ENCODE measurements at regions not wholly inside any gene's neighbourhood (a gene's known extent, or its start where the extent isn't known, plus 50 kb on each side); places are given as distances from the start of the nearest gene placed in this dataset.
"Not testable (repeated sequence)": the region's sequence is repeated elsewhere in the genome, so short reads cannot be mapped to it uniquely, and the experiment has no call there.

DNA sequence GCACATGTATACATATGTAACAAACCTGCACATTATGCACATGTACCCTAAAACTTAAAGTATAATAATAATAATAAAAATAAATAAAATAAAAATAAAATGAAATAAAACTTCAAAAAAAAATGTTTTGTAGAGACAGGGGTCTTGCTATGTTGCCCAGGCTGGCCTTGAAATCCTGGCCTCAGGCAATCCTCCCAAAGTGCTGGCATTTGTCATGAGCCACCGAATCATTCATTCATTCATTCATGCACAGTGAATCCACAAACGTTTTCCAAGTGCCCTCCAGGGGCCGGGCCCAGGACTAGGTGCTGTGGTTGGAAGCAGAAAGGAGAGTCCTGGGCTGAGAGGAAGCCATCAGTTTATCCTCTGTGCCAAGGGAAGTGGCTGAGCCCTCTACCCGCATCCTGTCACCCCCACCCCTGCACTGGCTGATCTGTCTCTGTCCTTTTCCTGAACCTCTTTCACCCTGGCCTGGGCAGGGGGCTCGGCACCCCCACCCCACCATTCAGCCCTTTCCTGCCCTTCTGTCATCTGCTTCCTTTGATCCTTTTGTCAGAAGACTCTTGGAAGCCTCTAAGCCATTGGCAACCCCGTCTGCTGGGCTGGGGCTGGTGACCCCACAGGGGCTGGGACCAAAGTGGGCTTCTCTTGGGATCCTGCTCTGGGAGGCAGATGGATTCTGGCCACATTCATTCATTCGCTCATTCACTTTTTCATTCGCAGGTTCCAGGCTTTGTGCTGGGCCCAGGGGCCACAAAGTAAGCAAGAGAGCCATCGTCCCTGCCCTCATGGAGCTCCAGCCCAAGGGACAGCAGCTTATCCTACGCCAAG, 84.3 kb downstream of the IGLL1 start:
- WGBS, 2 donors, result 59 to 63% methylated on average over 10 of the region's 10 CpGs
- Histone ChIP-seq H3K36me3 (ENCODE audit: control insufficient read depth in 2 of 2, insufficient read depth in 2 of 2, low read length in 1 of 2) (no peaks in the 10 kb centered on the region), H3K27ac (ENCODE audit: low read depth in 2 of 2, low read length in 1 of 2) (no peak overlapping the region), H3K4me3 (ENCODE audit: low read depth in 1 of 2, low read length in 2 of 2) (no peak overlapping the region), H3K9me3 (ENCODE audit: control insufficient read depth in 2 of 2, insufficient read depth in 1 of 2, low read depth in 1 of 2, low read length in 1 of 2) (no peaks in the 10 kb centered on the region), H3K27me3 (ENCODE audit: control insufficient read depth in 1 of 2, insufficient read depth in 2 of 2, low read length in 2 of 2) (no peaks in the 10 kb centered on the region), H3K4me1 (ENCODE audit: control insufficient read depth in 2 of 2, insufficient read depth in 2 of 2, low read length in 1 of 2) (no peaks in the 10 kb centered on the region)

GRCh38 chr22:23494930-23495266, 85.2 kb downstream of the IGLL1 start:
- no peak overlapping the region for H3K27ac ChIP-seq (ENCODE audit: low read depth in 2 of 2, low read length in 1 of 2)
- H3K27me3 ChIP-seq (ENCODE audit: control insufficient read depth in 1 of 2, insufficient read depth in 2 of 2, low read length in 2 of 2), result no peaks in the 10 kb centered on the region
- H3K9me3 ChIP-seq (ENCODE audit: control insufficient read depth in 2 of 2, insufficient read depth in 1 of 2, low read depth in 1 of 2, low read length in 1 of 2), result no peaks in the 10 kb centered on the region
- WGBS, 2 donors, result 91 to 96% methylated on average over 1 of the region's 1 CpG
- no peaks in the 10 kb centered on the region for H3K36me3 ChIP-seq (ENCODE audit: control insufficient read depth in 2 of 2, insufficient read depth in 2 of 2, low read length in 1 of 2)
- no peak overlapping the region for H3K4me3 ChIP-seq (ENCODE audit: low read depth in 1 of 2, low read length in 2 of 2)
- H3K4me1 ChIP-seq (ENCODE audit: control insufficient read depth in 2 of 2, insufficient read depth in 2 of 2, low read length in 1 of 2), result no peaks in the 10 kb centered on the region

GRCh38 chr22:23485490-23485889, 94.6 kb downstream of the IGLL1 start:
- no peaks in the 10 kb centered on the region for H3K9me3 ChIP-seq (ENCODE audit: control insufficient read depth in 2 of 2, insufficient read depth in 1 of 2, low read depth in 1 of 2, low read length in 1 of 2)
- H3K27me3 ChIP-seq (ENCODE audit: control insufficient read depth in 1 of 2, insufficient read depth in 2 of 2, low read length in 2 of 2), result no peaks in the 10 kb centered on the region
- H3K36me3 ChIP-seq (ENCODE audit: control insufficient read depth in 2 of 2, insufficient read depth in 2 of 2, low read length in 1 of 2), result no peaks in the 10 kb centered on the region
- 84 to 85% methylated on average over 4 of the region's 4 CpGs for WGBS, 2 donors
- no peaks in the 10 kb centered on the region for H3K4me1 ChIP-seq (ENCODE audit: control insufficient read depth in 2 of 2, insufficient read depth in 2 of 2, low read length in 1 of 2)
- H3K4me3 ChIP-seq (ENCODE audit: low read depth in 1 of 2, low read length in 2 of 2), result no peak overlapping the region
- H3K27ac ChIP-seq (ENCODE audit: low read depth in 2 of 2, low read length in 1 of 2), result no peak overlapping the region

DNA sequence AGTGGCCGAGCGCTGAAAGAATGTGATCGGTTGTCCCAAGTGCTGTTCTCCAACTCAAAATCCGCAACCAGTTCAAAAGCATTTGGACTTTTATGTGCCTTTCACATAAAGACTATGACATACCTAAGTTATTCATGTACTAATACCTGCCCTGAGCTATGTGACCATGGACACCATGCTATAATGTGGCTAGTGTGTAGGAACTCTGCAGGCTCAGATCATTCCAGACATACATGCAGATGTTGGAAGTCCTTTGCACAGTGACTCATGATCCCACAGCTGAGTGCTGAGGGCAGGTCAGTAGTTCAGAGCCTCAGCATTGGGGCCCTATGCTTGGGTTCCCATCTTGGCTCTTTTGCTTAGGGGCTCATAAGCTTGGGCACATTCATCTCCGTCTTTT, 95.4 kb downstream of the IGLL1 start:
- WGBS, 2 donors, result 94 to 96% methylated on average over 5 of the region's 5 CpGs
- H3K4me1 ChIP-seq (ENCODE audit: control insufficient read depth in 2 of 2, insufficient read depth in 2 of 2, low read length in 1 of 2), result no peaks in the 10 kb centered on the region
- no peaks in the 10 kb centered on the region for H3K27me3 ChIP-seq (ENCODE audit: control insufficient read depth in 1 of 2, insufficient read depth in 2 of 2, low read length in 2 of 2)
- H3K36me3 ChIP-seq (ENCODE audit: control insufficient read depth in 2 of 2, insufficient read depth in 2 of 2, low read length in 1 of 2), result no peaks in the 10 kb centered on the region
- no peak overlapping the region for H3K27ac ChIP-seq (ENCODE audit: low read depth in 2 of 2, low read length in 1 of 2)
- no peaks in the 10 kb centered on the region for H3K9me3 ChIP-seq (ENCODE audit: control insufficient read depth in 2 of 2, insufficient read depth in 1 of 2, low read depth in 1 of 2, low read length in 1 of 2)
- H3K4me3 ChIP-seq (ENCODE audit: low read depth in 1 of 2, low read length in 2 of 2), result no peak overlapping the region

- Histone ChIP-seq H3K9me3 (ENCODE audit: control insufficient read depth in 2 of 2, insufficient read depth in 1 of 2, low read depth in 1 of 2, low read length in 1 of 2) (no peaks in the 10 kb centered on the region), H3K27ac (ENCODE audit: low read depth in 2 of 2, low read length in 1 of 2) (no peak overlapping the region), H3K4me3 (ENCODE audit: low read depth in 1 of 2, low read length in 2 of 2) (no peak overlapping the region), H3K36me3 (ENCODE audit: control insufficient read depth in 2 of 2, insufficient read depth in 2 of 2, low read length in 1 of 2) (no peaks in the 10 kb centered on the region), H3K4me1 (ENCODE audit: control insufficient read depth in 2 of 2, insufficient read depth in 2 of 2, low read length in 1 of 2) (no peaks in the 10 kb centered on the region), H3K27me3 (ENCODE audit: control insufficient read depth in 1 of 2, insufficient read depth in 2 of 2, low read length in 2 of 2) (no peaks in the 10 kb centered on the region)
- 88 to 90% methylated on average over 5 of the region's 5 CpGs for WGBS, 2 donors
These were observed 98.7 kb downstream of the IGLL1 start for GRCh38 chr22:23481369-23481768.

- no peak overlapping the region for H3K4me3 ChIP-seq (ENCODE audit: low read depth in 1 of 2, low read length in 2 of 2)
- no peaks in the 10 kb centered on the region for H3K4me1 ChIP-seq (ENCODE audit: control insufficient read depth in 2 of 2, insufficient read depth in 2 of 2, low read length in 1 of 2)
- no peaks in the 10 kb centered on the region for H3K36me3 ChIP-seq (ENCODE audit: control insufficient read depth in 2 of 2, insufficient read depth in 2 of 2, low read length in 1 of 2)
- H3K27me3 ChIP-seq (ENCODE audit: control insufficient read depth in 1 of 2, insufficient read depth in 2 of 2, low read length in 2 of 2), result no peaks in the 10 kb centered on the region
- 74 to 77% methylated on average over 4 of the region's 4 CpGs for WGBS, 2 donors
- H3K9me3 ChIP-seq (ENCODE audit: control insufficient read depth in 2 of 2, insufficient read depth in 1 of 2, low read depth in 1 of 2, low read length in 1 of 2), result no peaks in the 10 kb centered on the region
- H3K27ac ChIP-seq (ENCODE audit: low read depth in 2 of 2, low read length in 1 of 2), result no peak overlapping the region
These were observed 101.9 kb downstream of the IGLL1 start for GRCh38 chr22:23478175-23478574.

GRCh38 chr22:23474531-23474930, 105.6 kb downstream of the IGLL1 start:
- not testable (repeated sequence) for H3K36me3 ChIP-seq (ENCODE audit: control insufficient read depth in 2 of 2, insufficient read depth in 2 of 2, low read length in 1 of 2); H3K9me3 ChIP-seq (ENCODE audit: control insufficient read depth in 2 of 2, insufficient read depth in 1 of 2, low read depth in 1 of 2, low read length in 1 of 2); H3K27ac ChIP-seq (ENCODE audit: low read depth in 2 of 2, low read length in 1 of 2); H3K4me1 ChIP-seq (ENCODE audit: control insufficient read depth in 2 of 2, insufficient read depth in 2 of 2, low read length in 1 of 2); H3K27me3 ChIP-seq (ENCODE audit: control insufficient read depth in 1 of 2, insufficient read depth in 2 of 2, low read length in 2 of 2); H3K4me3 ChIP-seq (ENCODE audit: low read depth in 1 of 2, low read length in 2 of 2)
- WGBS, 2 donors, result 84 to 87% methylated on average over 6 of the region's 6 CpGs

DNA sequence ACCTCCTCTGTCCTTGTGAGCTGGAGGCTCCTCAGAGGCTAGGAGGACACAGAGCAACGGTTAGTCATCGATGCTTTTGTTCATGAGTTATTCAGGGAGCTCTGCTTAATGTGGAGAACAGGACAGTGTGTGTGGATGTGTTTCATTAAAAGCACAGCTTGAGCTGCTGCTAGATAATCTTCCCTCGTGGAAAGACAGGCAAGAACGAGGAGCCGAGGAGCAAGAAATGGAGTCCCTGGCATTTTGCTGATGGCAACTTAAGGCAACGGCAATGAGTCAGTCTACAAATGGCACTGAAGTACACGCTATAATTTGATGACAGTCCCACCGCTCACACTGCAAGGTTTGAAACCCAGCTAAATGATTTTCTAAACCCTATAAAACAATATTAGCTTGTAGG, 106.2 kb downstream of the IGLL1 start:
- Histone ChIP-seq H3K27ac (ENCODE audit: low read depth in 2 of 2, low read length in 1 of 2) (no peak overlapping the region), H3K36me3 (ENCODE audit: control insufficient read depth in 2 of 2, insufficient read depth in 2 of 2, low read length in 1 of 2) (no peaks in the 10 kb centered on the region), H3K4me3 (ENCODE audit: low read depth in 1 of 2, low read length in 2 of 2) (no peak overlapping the region), H3K27me3 (ENCODE audit: control insufficient read depth in 1 of 2, insufficient read depth in 2 of 2, low read length in 2 of 2) (no peaks in the 10 kb centered on the region), H3K9me3 (ENCODE audit: control insufficient read depth in 2 of 2, insufficient read depth in 1 of 2, low read depth in 1 of 2, low read length in 1 of 2) (no peaks in the 10 kb centered on the region), H3K4me1 (ENCODE audit: control insufficient read depth in 2 of 2, insufficient read depth in 2 of 2, low read length in 1 of 2) (no peaks in the 10 kb centered on the region)
- 79 to 87% methylated on average over 8 of the region's 8 CpGs for WGBS, 2 donors

DNA sequence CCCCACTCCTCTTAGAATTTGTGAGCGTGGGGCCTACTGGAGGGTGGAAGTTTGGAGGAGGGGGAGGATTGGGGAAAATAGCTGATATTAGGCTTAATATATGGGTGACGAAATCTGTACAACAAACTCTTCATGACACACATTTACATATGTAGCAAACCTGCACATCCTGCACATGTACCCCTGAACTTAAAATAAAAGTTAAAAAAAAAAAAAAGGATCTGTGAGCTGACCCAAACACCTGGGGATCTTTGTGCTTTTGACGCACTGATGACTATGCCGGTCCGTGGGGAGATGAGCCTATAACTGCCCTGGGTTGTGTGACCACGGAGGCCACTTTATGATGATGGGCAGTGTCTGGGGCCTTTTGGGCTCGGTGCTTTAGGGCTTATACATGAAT, 107.7 kb downstream of the IGLL1 start:
- not testable (repeated sequence) for H3K4me3 ChIP-seq (ENCODE audit: low read depth in 1 of 2, low read length in 2 of 2); H3K9me3 ChIP-seq (ENCODE audit: control insufficient read depth in 2 of 2, insufficient read depth in 1 of 2, low read depth in 1 of 2, low read length in 1 of 2); H3K27ac ChIP-seq (ENCODE audit: low read depth in 2 of 2, low read length in 1 of 2); H3K27me3 ChIP-seq (ENCODE audit: control insufficient read depth in 1 of 2, insufficient read depth in 2 of 2, low read length in 2 of 2); H3K36me3 ChIP-seq (ENCODE audit: control insufficient read depth in 2 of 2, insufficient read depth in 2 of 2, low read length in 1 of 2); H3K4me1 ChIP-seq (ENCODE audit: control insufficient read depth in 2 of 2, insufficient read depth in 2 of 2, low read length in 1 of 2)
- 89 to 90% methylated on average over 7 of the region's 7 CpGs for WGBS, 2 donors

DNA sequence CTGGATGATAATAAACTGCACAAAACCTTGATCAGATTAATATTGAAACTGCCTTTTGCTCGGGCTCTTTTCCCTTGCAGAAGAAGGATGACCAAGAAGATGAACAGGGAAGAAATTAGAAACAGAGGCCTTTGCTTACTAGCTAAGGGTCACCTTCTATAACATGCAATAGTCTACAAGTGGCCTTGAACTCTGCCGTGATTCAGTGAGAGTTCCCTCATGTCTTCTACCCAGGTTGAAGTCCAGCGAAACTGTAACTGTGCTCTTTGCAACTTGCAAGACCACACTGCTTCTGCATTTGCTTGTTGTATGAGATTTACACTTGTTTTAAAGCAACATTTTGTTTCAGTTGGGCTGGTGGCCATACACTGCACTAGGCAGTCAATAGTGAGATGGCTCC, 108.4 kb downstream of the IGLL1 start:
- H3K4me1 ChIP-seq (ENCODE audit: control insufficient read depth in 2 of 2, insufficient read depth in 2 of 2, low read length in 1 of 2), result no peaks in the 10 kb centered on the region
- H3K4me3 ChIP-seq (ENCODE audit: low read depth in 1 of 2, low read length in 2 of 2), result no peak overlapping the region
- H3K9me3 ChIP-seq (ENCODE audit: control insufficient read depth in 2 of 2, insufficient read depth in 1 of 2, low read depth in 1 of 2, low read length in 1 of 2), result no peaks in the 10 kb centered on the region
- WGBS, 2 donors, result 73 to 86% methylated on average over 3 of the region's 3 CpGs
- H3K36me3 ChIP-seq (ENCODE audit: control insufficient read depth in 2 of 2, insufficient read depth in 2 of 2, low read length in 1 of 2), result no peaks in the 10 kb centered on the region
- H3K27me3 ChIP-seq (ENCODE audit: control insufficient read depth in 1 of 2, insufficient read depth in 2 of 2, low read length in 2 of 2), result no peaks in the 10 kb centered on the region
- H3K27ac ChIP-seq (ENCODE audit: low read depth in 2 of 2, low read length in 1 of 2), result no peak overlapping the region

Data from esophagus (tissue), 2 donors.